HCT116 (cell line): ENCODE measurements at regions not wholly inside any gene's neighbourhood (a gene's known extent, or its start where the extent isn't known, plus 50 kb on each side); places are given as distances from the start of the nearest gene placed in this dataset.

Experiments
- ATAC-seq: fragments of 200-7000 bp; cut with Tn5 transposase; 2 replicates; pipeline ENCODE4 v1.9.1; 2020; ENCODE audit warnings: mild to moderate bottlenecking, moderate library complexity
- BruUV-seq: library from RNA; stranded (reverse); fragments of 400-500 nt; replicated peaks from 2 replicates; lab custom pipeline; 2021; lab: Mats Ljungman, UMichigan
- CTCF ChIA-PET: fragments of 300-600 bp; sonication (Branson Sonifier 250); formaldehyde crosslinking; loops from one replicate; lab custom pipeline; 2021; ENCODE audit warnings: antibody characterized with exemption; lab: Charles Lee
- POLR2A ChIA-PET: fragments of 300-600, 350-600 bp; sonication (Branson Sonifier 250); formaldehyde crosslinking; loops from one replicate; lab custom pipeline; 2021; ENCODE audit warnings: antibody characterized with exemption; lab: Charles Lee
- RAD21 ChIA-PET, 2 experiments: fragments of 300-600 bp; sonication (Branson Sonifier 250); formaldehyde crosslinking; loops; one replicate each; lab custom pipeline; 2023; ENCODE audit warnings: low total read pairs in 2 of 2; ENCODE audit not compliant: uncharacterized antibody in 2 of 2, unreplicated experiment in 2 of 2, low non-redundant PET in 1 of 2; lab: Charles Lee
- DNase-seq: peaks from one replicate; pipeline ENCODE4 v3.0.0-alpha.2; 2010; ENCODE audit warnings: low read depth, low spot score
- H2AFZ ChIP-seq: fragments of 200-600 bp; shearing (Covaris generic), sonication (generic); 2 replicates; pipeline ENCODE4 v1.6.1; 2017; ENCODE audit warnings: low read depth, mixed run types, mixed read lengths, antibody characterized with exemption, low read length; ENCODE audit not compliant: poor library complexity, severe bottlenecking
- H3K27ac ChIP-seq: 2 replicates; pipeline ENCODE4 v1.5.1; 2012; ENCODE audit warnings: low read depth, low read length
- H3K27me3 ChIP-seq: fragments of 200-600 bp; sonication (generic); 2 replicates; pipeline ENCODE4 v1.6.1; 2016; ENCODE audit warnings: mixed run types, low read length, mixed read lengths; ENCODE audit not compliant: insufficient read depth
- H3K36me3 ChIP-seq, 2 experiments: fragments of 200-500 bp in 1 of 2; fragments of 200-600 bp in 1 of 2; sonication (Bioruptor generic) in 1 of 2; sonication (generic) in 1 of 2; 2 replicates each; pipeline versions ENCODE4 v1.5.1 to v1.6.1; 2014 to 2016; ENCODE audit warnings: low read length in 2 of 2, inconsistent platforms in 1 of 2, mixed read lengths in 1 of 2, mixed run types in 1 of 2; ENCODE audit not compliant: insufficient read depth in 2 of 2, control insufficient read depth in 1 of 2
- H3K4me1 ChIP-seq, 2 experiments: fragments of 200-600 bp in 1 of 2; sonication (generic) in 1 of 2; 2 replicates each; pipeline versions ENCODE4 v1.5.1 to v1.6.1; 2012 to 2017; ENCODE audit warnings: low read length in 2 of 2, inconsistent platforms in 1 of 2, mild to moderate bottlenecking in 1 of 2, mixed read lengths in 1 of 2, mixed run types in 1 of 2, moderate library complexity in 1 of 2; ENCODE audit not compliant: insufficient read depth in 2 of 2, control insufficient read depth in 1 of 2
- H3K4me2 ChIP-seq: fragments of 200-600 bp; sonication (generic); 2 replicates; pipeline ENCODE4 v1.6.1; 2017; ENCODE audit warnings: mixed run types, low read length, mixed read lengths
- H3K4me3 ChIP-seq, 2 experiments: fragments of 200-600 bp in 1 of 2; sonication (generic) in 1 of 2; replicated peaks in 1 of 2; 2 replicates each; pipeline ENCODE4 v1.5.1; 2011 to 2016; ENCODE audit warnings: low read length in 2 of 2, control low read depth in 1 of 2, low read depth in 1 of 2, mild to moderate bottlenecking in 1 of 2, mixed read lengths in 1 of 2, mixed run types in 1 of 2
- H3K79me2 ChIP-seq: fragments of 200-600 bp; sonication (generic); 2 replicates; pipeline ENCODE4 v1.6.1; 2017; ENCODE audit warnings: mild to moderate bottlenecking, mixed run types, low read length, moderate library complexity, mixed read lengths; ENCODE audit not compliant: insufficient read depth
- H3K9ac ChIP-seq: fragments of 200-600 bp; sonication (generic); 2 replicates; pipeline ENCODE4 v1.6.1; 2016; ENCODE audit warnings: low read length, mixed read lengths
- H3K9me2 ChIP-seq: fragments of 200-600 bp; sonication (generic), shearing (Covaris generic); 2 replicates; pipeline ENCODE4 v1.6.1; 2017; ENCODE audit warnings: mixed run types, mild to moderate bottlenecking, moderate library complexity; ENCODE audit not compliant: insufficient read depth
- H3K9me3 ChIP-seq, 2 experiments: fragments of 200-500 bp in 1 of 2; fragments of 200-600 bp in 1 of 2; sonication (Bioruptor generic) in 1 of 2; sonication (generic) in 1 of 2; 2 replicates each; pipeline ENCODE4 v1.6.1; 2014 to 2017; ENCODE audit warnings: low read length in 2 of 2, mixed read lengths in 2 of 2, inconsistent platforms in 1 of 2, low read depth in 1 of 2, mild to moderate bottlenecking in 1 of 2, mixed run types in 1 of 2, moderate library complexity in 1 of 2; ENCODE audit not compliant: control insufficient read depth in 1 of 2, insufficient read depth in 1 of 2
- H4K20me1 ChIP-seq: fragments of 200-600 bp; sonication (generic), shearing (Covaris generic); 2 replicates; pipeline ENCODE4 v1.6.1; 2017; ENCODE audit warnings: mixed run types, mild to moderate bottlenecking, moderate library complexity; ENCODE audit not compliant: insufficient read depth
- CEBPB ChIP-seq: IDR thresholded peaks from 2 replicates; pipeline ENCODE4 v1.6.1; 2012; ENCODE audit warnings: low read depth
- ELF1 ChIP-seq: IDR thresholded peaks from 2 replicates; pipeline ENCODE4 v1.6.1; 2012; ENCODE audit warnings: low read depth, borderline replicate concordance
- JUND ChIP-seq: IDR thresholded peaks from 2 replicates; pipeline ENCODE4 v1.6.1; 2012
- POLR2A ChIP-seq: IDR thresholded peaks from 2 replicates; pipeline ENCODE4 v1.7.0; 2011; ENCODE audit warnings: borderline replicate concordance; ENCODE audit not compliant: insufficient read depth, insufficient read length; ENCODE audit errors: extremely low read depth
- POLR2AphosphoS5 ChIP-seq: IDR thresholded peaks from 2 replicates; pipeline ENCODE4 v1.6.1; 2011; ENCODE audit warnings: mild to moderate bottlenecking, low read depth, low read length, moderate library complexity
- SP1 ChIP-seq: IDR thresholded peaks from 2 replicates; pipeline ENCODE4 v1.6.1; 2012; ENCODE audit warnings: low read depth
- TCF7L2 ChIP-seq: IDR thresholded peaks from 2 replicates; pipeline ENCODE4 v1.7.0; 2011; ENCODE audit warnings: borderline replicate concordance, inconsistent platforms; ENCODE audit not compliant: insufficient read depth, insufficient read length; ENCODE audit errors: extremely low read depth
- ZNF274 ChIP-seq: fragments of 200-500 bp; sonication (Bioruptor generic); IDR thresholded peaks from 2 replicates; pipeline ENCODE4 v1.6.1; 2014; ENCODE audit warnings: mild to moderate bottlenecking, low read depth, low read length, inconsistent platforms
- intact Hi-C: fragments of 100-400 bp; cut with micrococcal nuclease; formaldehyde crosslinking; loops from 2 replicates; pipeline ENCODE4 v1.10.0; 2022
- TF ChIP-seq, protein P1 (sequence below): IDR thresholded peaks from 2 replicates; pipeline ENCODE4 v1.6.1; 2012
- TF ChIP-seq, protein P2 (sequence below): IDR thresholded peaks from 2 replicates; pipeline ENCODE4 v1.6.1; 2012
- TF ChIP-seq, protein P3 (sequence below): IDR thresholded peaks from 2 replicates; pipeline ENCODE4 v1.6.1; 2012; ENCODE audit warnings: low read depth

- BruUV-seq, result no TSS peak
- H3K79me2 ChIP-seq, result no peaks in the 10 kb centered on the region
- H2AFZ ChIP-seq, result no peak overlapping the region
- no peaks in the 10 kb centered on the region for H3K9me2 ChIP-seq
- intact Hi-C loops, result no loop called here
- no peak overlapping the region for H3K4me3 ChIP-seq
- ATAC-seq (no peak), DNase-seq (no peak)
- H3K9me3 ChIP-seq, result peaks cover 15 to 27% of the 10 kb centered on the region in 2 experiments; a peak in 2 of 4 replicates
- no peaks in the 10 kb centered on the region for H3K27me3 ChIP-seq
- no peak overlapping the region for H3K9ac ChIP-seq
- CTCF ChIA-PET, result no interaction called here
- H3K36me3 ChIP-seq, result no peaks in the 10 kb centered on the region
- H3K27ac ChIP-seq, result no peak overlapping the region
- H4K20me1 ChIP-seq, result no peaks in the 10 kb centered on the region; the same call in 1 of the 2 replicates
- H3K4me1 ChIP-seq, result no peaks in the 10 kb centered on the region
- RAD21 ChIA-PET, result no interaction called here
- POLR2A ChIA-PET, result no interaction called here
- no peak for TF ChIP-seq CEBPB
- TF ChIP-seq, protein P1, sequence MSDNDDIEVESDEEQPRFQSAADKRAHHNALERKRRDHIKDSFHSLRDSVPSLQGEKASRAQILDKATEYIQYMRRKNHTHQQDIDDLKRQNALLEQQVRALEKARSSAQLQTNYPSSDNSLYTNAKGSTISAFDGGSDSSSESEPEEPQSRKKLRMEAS, result no peak
- TF ChIP-seq POLR2AphosphoS5, result no peak
- TF ChIP-seq, protein P2, sequence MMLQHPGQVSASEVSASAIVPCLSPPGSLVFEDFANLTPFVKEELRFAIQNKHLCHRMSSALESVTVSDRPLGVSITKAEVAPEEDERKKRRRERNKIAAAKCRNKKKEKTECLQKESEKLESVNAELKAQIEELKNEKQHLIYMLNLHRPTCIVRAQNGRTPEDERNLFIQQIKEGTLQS, result no peak
- no peak for TF ChIP-seq SP1
- TF ChIP-seq TCF7L2, result no peak
- TF ChIP-seq ZNF274, result no peak
- no peak for TF ChIP-seq ELF1
- TF ChIP-seq JUND, result no peak
- no peak for TF ChIP-seq POLR2A
- TF ChIP-seq, protein P3, sequence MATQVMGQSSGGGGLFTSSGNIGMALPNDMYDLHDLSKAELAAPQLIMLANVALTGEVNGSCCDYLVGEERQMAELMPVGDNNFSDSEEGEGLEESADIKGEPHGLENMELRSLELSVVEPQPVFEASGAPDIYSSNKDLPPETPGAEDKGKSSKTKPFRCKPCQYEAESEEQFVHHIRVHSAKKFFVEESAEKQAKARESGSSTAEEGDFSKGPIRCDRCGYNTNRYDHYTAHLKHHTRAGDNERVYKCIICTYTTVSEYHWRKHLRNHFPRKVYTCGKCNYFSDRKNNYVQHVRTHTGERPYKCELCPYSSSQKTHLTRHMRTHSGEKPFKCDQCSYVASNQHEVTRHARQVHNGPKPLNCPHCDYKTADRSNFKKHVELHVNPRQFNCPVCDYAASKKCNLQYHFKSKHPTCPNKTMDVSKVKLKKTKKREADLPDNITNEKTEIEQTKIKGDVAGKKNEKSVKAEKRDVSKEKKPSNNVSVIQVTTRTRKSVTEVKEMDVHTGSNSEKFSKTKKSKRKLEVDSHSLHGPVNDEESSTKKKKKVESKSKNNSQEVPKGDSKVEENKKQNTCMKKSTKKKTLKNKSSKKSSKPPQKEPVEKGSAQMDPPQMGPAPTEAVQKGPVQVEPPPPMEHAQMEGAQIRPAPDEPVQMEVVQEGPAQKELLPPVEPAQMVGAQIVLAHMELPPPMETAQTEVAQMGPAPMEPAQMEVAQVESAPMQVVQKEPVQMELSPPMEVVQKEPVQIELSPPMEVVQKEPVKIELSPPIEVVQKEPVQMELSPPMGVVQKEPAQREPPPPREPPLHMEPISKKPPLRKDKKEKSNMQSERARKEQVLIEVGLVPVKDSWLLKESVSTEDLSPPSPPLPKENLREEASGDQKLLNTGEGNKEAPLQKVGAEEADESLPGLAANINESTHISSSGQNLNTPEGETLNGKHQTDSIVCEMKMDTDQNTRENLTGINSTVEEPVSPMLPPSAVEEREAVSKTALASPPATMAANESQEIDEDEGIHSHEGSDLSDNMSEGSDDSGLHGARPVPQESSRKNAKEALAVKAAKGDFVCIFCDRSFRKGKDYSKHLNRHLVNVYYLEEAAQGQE, result no peak
- no peak overlapping the region for H3K4me2 ChIP-seq
These were observed 881.2 kb downstream of the GALC start for GRCh38 chr14:87111741-87112140.
